HepG2 (cell line): ENCODE measurements at regions not wholly inside any gene's neighbourhood (a gene's known extent, or its start where the extent isn't known, plus 50 kb on each side); places are given as distances from the start of the nearest gene placed in this dataset.

Experiments
- ATAC-seq: fragments of 200-7000 bp; cut with Tn5 transposase; 3 replicates; pipeline ENCODE4 v1.9.1; 2020; ENCODE audit warnings: mild to moderate bottlenecking, moderate library complexity
- BruUV-seq: library from RNA; stranded (reverse); fragments of 400-500 nt; replicated peaks from 2 replicates; lab custom pipeline; 2021; lab: Mats Ljungman, UMichigan
- CTCF ChIA-PET: fragments of 300-600 bp; formaldehyde crosslinking; extraction: SDS; loops from one replicate; lab custom pipeline; 2021; ENCODE audit warnings: low total read pairs, inconsistent platforms, low intra/inter-chr PET ratio; lab: Yijun Ruan, JAX
- POLR2A ChIA-PET: fragments of 350-600 bp; sonication (Branson Sonifier 250); formaldehyde crosslinking; loops from one replicate; lab custom pipeline; 2020; ENCODE audit warnings: antibody characterized with exemption, inconsistent platforms; lab: Yijun Ruan, JAX
- DNase-seq: peaks from one replicate; pipeline ENCODE4 v3.0.0-alpha.2; 2015; ENCODE audit warnings: low spot score
- FAIRE-seq: peaks from 3 replicates; lab custom pipeline; 2011; peaks lifted over from hg19 to GRCh38; lab: Jason Lieb, UNC
- H2AFZ ChIP-seq: one replicate; pipeline ENCODE4 v1.6.1; 2011; ENCODE audit warnings: low read length, inconsistent platforms
- H3K27ac ChIP-seq: fragments of 300-600 bp; 3 replicates; pipeline ENCODE4 v1.8.0; 2011; ENCODE audit warnings: mixed run types, mild to moderate bottlenecking, mixed read lengths, low read length, inconsistent platforms; ENCODE audit not compliant: insufficient read depth; ENCODE audit errors: extremely low read length
- H3K27me3 ChIP-seq, 2 experiments: fragments of 200-600 bp in 1 of 2; 2 replicates in 1 of 2; 3 replicates in 1 of 2; pipeline versions ENCODE4 v1.6.0 to v1.8.0; 2011; ENCODE audit warnings: low read length in 2 of 2, mild to moderate bottlenecking in 2 of 2, moderate library complexity in 2 of 2, inconsistent platforms in 1 of 2; ENCODE audit not compliant: insufficient read depth in 2 of 2, control insufficient read depth in 1 of 2
- H3K36me3 ChIP-seq, 2 experiments: fragments of 200-600 bp in 1 of 2; replicated peaks in 1 of 2; 2 replicates in 1 of 2; 3 replicates in 1 of 2; pipeline versions ENCODE4 v1.5.1 to v1.8.0; 2011; ENCODE audit warnings: low read length in 2 of 2, inconsistent platforms in 1 of 2; ENCODE audit not compliant: insufficient read depth in 2 of 2, control insufficient read depth in 1 of 2
- H3K4me1 ChIP-seq: 2 replicates; pipeline ENCODE4 v1.5.1; 2012; ENCODE audit warnings: low read length, inconsistent platforms; ENCODE audit not compliant: insufficient read depth
- H3K4me2 ChIP-seq: 2 replicates; pipeline ENCODE4 v1.6.0; 2011; ENCODE audit warnings: low read depth, low read length, inconsistent platforms
- H3K4me3 ChIP-seq, 3 experiments: fragments of 200-600 bp in 1 of 3; sonication (generic), shearing (Covaris generic) in 1 of 3; replicated peaks in 1 of 3; 2 replicates each; pipeline ENCODE4 v1.5.1; 2011 to 2016; ENCODE audit warnings: low read length in 3 of 3, inconsistent platforms in 2 of 3, low read depth in 2 of 3, mild to moderate bottlenecking in 2 of 3, control low read depth in 1 of 3, mixed read lengths in 1 of 3; ENCODE audit not compliant: insufficient read depth in 1 of 3
- H3K79me2 ChIP-seq: one replicate; pipeline ENCODE4 v1.6.1; 2011; ENCODE audit warnings: low read length, inconsistent platforms; ENCODE audit not compliant: insufficient read depth
- H3K9ac ChIP-seq: 2 replicates; pipeline ENCODE4 v1.6.0; 2011; ENCODE audit warnings: mild to moderate bottlenecking, low read depth, low read length, inconsistent platforms; ENCODE audit not compliant: insufficient read depth
- H3K9me3 ChIP-seq: 2 replicates; pipeline ENCODE4 v1.5.1; 2012; ENCODE audit warnings: mild to moderate bottlenecking, low read length
- H4K20me1 ChIP-seq: 2 replicates; pipeline ENCODE4 v1.6.0; 2011; ENCODE audit warnings: inconsistent platforms, mild to moderate bottlenecking, low read length, moderate library complexity; ENCODE audit not compliant: insufficient read depth
- BCL6 ChIP-seq: IDR thresholded peaks from 2 replicates; pipeline ENCODE4 v1.6.1; 2016; ENCODE audit warnings: missing genetic modification reagents, missing compliant biosample characterization
- KLF11 ChIP-seq: IDR thresholded peaks from 2 replicates; pipeline ENCODE4 v1.6.1; 2016; ENCODE audit warnings: missing compliant biosample characterization
- NFE2 ChIP-seq: sonication (generic); formaldehyde crosslinking; IDR thresholded peaks from 2 replicates; pipeline ENCODE4 v1.4.0; 2020; ENCODE audit warnings: missing genetic modification reagents
- NFE2L2 ChIP-seq: fragments of 150-350 bp; IDR thresholded peaks from 2 replicates; pipeline ENCODE4 v1.6.1; 2014; ENCODE audit warnings: low read length
- POGZ ChIP-seq: sonication (generic); formaldehyde crosslinking; IDR thresholded peaks from 2 replicates; pipeline ENCODE4 v1.4.0; 2020; ENCODE audit warnings: mild to moderate bottlenecking, missing genetic modification reagents
- SIN3A ChIP-seq: IDR thresholded peaks from 2 replicates; pipeline ENCODE4 v1.6.1; 2011; ENCODE audit warnings: low read depth, mild to moderate bottlenecking, control low read depth, low read length, borderline replicate concordance
- ZMYM4 ChIP-seq: sonication (generic); formaldehyde crosslinking; IDR thresholded peaks from 2 replicates; pipeline ENCODE4 v1.8.1; 2023; ENCODE audit warnings: mild to moderate bottlenecking, missing genetic modification reagents
- WGBS: methylation state at CpG from one replicate; pipeline ENCODE4 v1.1.6; 2017; ENCODE audit warnings: low lambda C conversion rate; 5-methylcytosine and 5-hydroxymethylcytosine counted together
- in situ Hi-C: cut with HindIII; loops from 2 replicates; pipeline ENCODE4 v1.10.0; 2017; ENCODE audit warnings: low pct_unique_long_range_greater_than_20kb; ENCODE audit not compliant: extremely low pct_ligation_motif_present
- intact Hi-C: fragments of 100-400 bp; cut with micrococcal nuclease; formaldehyde crosslinking; loops from one replicate; pipeline ENCODE4 v1.10.0; 2022; ENCODE audit not compliant: unreplicated experiment
- small RNA-seq, 3 experiments: library from RNA; depleted of rRNA; stranded (forward); fragments of <200 nt; gene quantifications; one replicate each; pipeline ENCODE3, GENCODE V24; 2012; ENCODE audit warnings: low read depth in 2 of 3, low replicate concordance in 1 of 3; ENCODE audit not compliant: insufficient read length in 3 of 3, insufficient read depth in 2 of 3
- TF ChIP-seq, protein P1 (sequence below): sonication (generic); formaldehyde crosslinking; IDR thresholded peaks from 2 replicates; pipeline ENCODE4 v1.4.0; 2020; ENCODE audit warnings: missing genetic modification reagents

DNA sequence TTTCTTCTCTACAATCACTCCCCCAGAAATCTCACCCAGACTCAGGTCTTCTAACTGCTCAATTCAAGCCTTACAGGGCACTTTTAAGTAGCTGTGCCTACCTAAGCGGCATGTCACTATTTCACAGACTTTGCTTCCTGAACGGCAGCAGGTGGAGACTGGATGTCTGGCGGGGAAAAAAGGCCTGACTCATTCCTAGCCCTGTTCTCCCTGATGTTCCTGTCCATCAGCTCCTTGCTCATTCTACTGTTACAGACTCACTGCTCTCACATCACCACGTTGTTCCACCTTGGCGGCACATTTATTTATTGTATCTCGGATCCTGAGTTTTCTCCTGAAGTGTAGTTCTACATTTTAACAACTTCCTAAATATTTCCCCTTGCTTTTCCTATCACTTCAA is 52.6 kb upstream of the ATP11B start:
- H3K27ac ChIP-seq, result no peak overlapping the region
- no peaks in the 10 kb centered on the region for H3K4me1 ChIP-seq
- peak; percentile 7; the same call in 1 of the 2 replicates for TF ChIP-seq NFE2L2
- TF ChIP-seq, protein P1, sequence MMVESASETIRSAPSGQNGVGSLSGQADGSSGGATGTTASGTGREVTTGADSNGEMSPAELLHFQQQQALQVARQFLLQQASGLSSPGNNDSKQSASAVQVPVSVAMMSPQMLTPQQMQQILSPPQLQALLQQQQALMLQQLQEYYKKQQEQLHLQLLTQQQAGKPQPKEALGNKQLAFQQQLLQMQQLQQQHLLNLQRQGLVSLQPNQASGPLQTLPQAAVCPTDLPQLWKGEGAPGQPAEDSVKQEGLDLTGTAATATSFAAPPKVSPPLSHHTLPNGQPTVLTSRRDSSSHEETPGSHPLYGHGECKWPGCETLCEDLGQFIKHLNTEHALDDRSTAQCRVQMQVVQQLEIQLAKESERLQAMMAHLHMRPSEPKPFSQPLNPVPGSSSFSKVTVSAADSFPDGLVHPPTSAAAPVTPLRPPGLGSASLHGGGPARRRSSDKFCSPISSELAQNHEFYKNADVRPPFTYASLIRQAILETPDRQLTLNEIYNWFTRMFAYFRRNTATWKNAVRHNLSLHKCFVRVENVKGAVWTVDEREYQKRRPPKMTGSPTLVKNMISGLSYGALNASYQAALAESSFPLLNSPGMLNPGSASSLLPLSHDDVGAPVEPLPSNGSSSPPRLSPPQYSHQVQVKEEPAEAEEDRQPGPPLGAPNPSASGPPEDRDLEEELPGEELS (CRISPR knock-in tag), result no peak
- FAIRE-seq (no peak), ATAC-seq (peak; percentile 71), DNase-seq (no peak)
- no peak overlapping the region for H3K4me3 ChIP-seq
- no peaks in the 10 kb centered on the region for H3K9me3 ChIP-seq
- POLR2A ChIA-PET, result no interaction called here
- CTCF ChIA-PET, result no interaction called here
- H3K4me2 ChIP-seq, result no peak overlapping the region
- no peak overlapping the region for H2AFZ ChIP-seq
- WGBS, result 27% methylated on average over 6 of the region's 6 CpGs
- no peaks in the 10 kb centered on the region for H3K36me3 ChIP-seq
- no peak overlapping the region for H3K9ac ChIP-seq
- intact Hi-C loops, result no loop called here
- no TSS peak for BruUV-seq
- peaks cover 0 to 3% of the 10 kb centered on the region in 2 experiments; a peak in 1 of 5 replicates for H3K27me3 ChIP-seq
- in situ Hi-C loops, result no loop called here
- H4K20me1 ChIP-seq, result no peaks in the 10 kb centered on the region
- no peaks in the 10 kb centered on the region for H3K79me2 ChIP-seq

DNA sequence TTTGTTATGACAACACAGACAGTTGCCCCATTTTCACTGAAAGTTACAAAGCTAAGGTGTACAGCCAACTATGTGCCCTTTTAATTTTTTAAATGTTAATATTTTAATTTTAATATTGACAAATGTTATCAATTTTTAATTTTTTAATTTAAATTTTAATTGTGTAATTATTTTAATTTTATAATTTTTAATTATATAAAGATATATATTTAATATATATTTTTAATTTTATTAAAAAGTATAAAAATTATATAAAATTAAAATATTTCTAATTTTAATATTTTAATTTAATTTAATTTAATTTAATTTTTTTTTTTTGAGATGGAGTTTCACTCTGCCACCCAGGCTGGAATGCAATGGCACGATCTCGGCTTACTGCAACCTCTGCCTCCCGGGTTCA is 52.1 kb upstream of the ATP11B start:
- ChIA-PET CTCF (no interaction called here), POLR2A (no interaction called here)
- TF ChIP-seq NFE2 (CRISPR knock-in tag) (no peak), BCL6 (no peak), KLF11 (no peak), ZMYM4 (CRISPR knock-in tag) (no peak), SIN3A (no peak), POGZ (CRISPR knock-in tag) (no peak)
- H3K9me3 ChIP-seq, result no peaks in the 10 kb centered on the region
- no peak overlapping the region for H3K4me3 ChIP-seq
- ATAC-seq (no peak), FAIRE-seq (no peak), DNase-seq (no peak)
- H3K4me2 ChIP-seq, result no peak overlapping the region
- 39% methylated on average over 3 of the region's 3 CpGs for WGBS
- peaks cover 0 to 3% of the 10 kb centered on the region in 2 experiments; a peak in 1 of 5 replicates for H3K27me3 ChIP-seq
- no peaks in the 10 kb centered on the region for H3K36me3 ChIP-seq
- H3K27ac ChIP-seq, result no peak overlapping the region
- in situ Hi-C loops, result no loop called here
- BruUV-seq, result no TSS peak
- H3K9ac ChIP-seq, result no peak overlapping the region
- no peak overlapping the region for H2AFZ ChIP-seq
- no peaks in the 10 kb centered on the region for H3K79me2 ChIP-seq
- no peaks in the 10 kb centered on the region for H3K4me1 ChIP-seq
- intact Hi-C loops, result no loop called here
- H4K20me1 ChIP-seq, result no peaks in the 10 kb centered on the region

Small RNAs in the stretch of these regions (small RNA-seq; reads per million reads assigned to genes)
- 0 reads per million in 3 experiments for gene RN7SKP265
